Hepatocyte (in vitro differentiated cells): ENCODE measurements at regions not wholly inside any gene's neighbourhood (a gene's known extent, or its start where the extent isn't known, plus 50 kb on each side); places are given as distances from the start of the nearest gene placed in this dataset.

Experiments
- DNase-seq: peaks from one replicate; pipeline ENCODE4 v3.0.0-alpha.2; 2016; ENCODE audit warnings: low spot score
- H2AFZ ChIP-seq: fragments of 200-600 bp; sonication (generic); 2 replicates; pipeline ENCODE4 v1.6.0; 2016; ENCODE audit warnings: antibody characterized with exemption, mild to moderate bottlenecking
- H3K27ac ChIP-seq: fragments of 200-600 bp; sonication (generic); 2 replicates; pipeline ENCODE4 v1.5.1; 2016; ENCODE audit warnings: mild to moderate bottlenecking
- H3K27me3 ChIP-seq: fragments of 200-600 bp; sonication (generic); 2 replicates; pipeline ENCODE4 v1.6.1; 2016
- H3K36me3 ChIP-seq: fragments of 200-600 bp; sonication (generic); replicated peaks from 2 replicates; pipeline ENCODE4 v1.5.1; 2016; ENCODE audit warnings: low read depth; ENCODE audit not compliant: insufficient read depth
- H3K4me1 ChIP-seq: fragments of 200-600 bp; sonication (generic); 2 replicates; pipeline ENCODE4 v1.5.1; 2016; ENCODE audit warnings: mild to moderate bottlenecking, moderate library complexity; ENCODE audit not compliant: insufficient read depth
- H3K4me2 ChIP-seq: fragments of 200-600 bp; sonication (generic); 2 replicates; pipeline ENCODE4 v1.6.0; 2016
- H3K4me3 ChIP-seq: fragments of 200-600 bp; sonication (generic); 2 replicates; pipeline ENCODE4 v1.5.1; 2016; ENCODE audit warnings: mild to moderate bottlenecking
- H3K79me2 ChIP-seq: fragments of 200-600 bp; sonication (generic); 2 replicates; pipeline ENCODE4 v1.6.0; 2017; ENCODE audit warnings: mild to moderate bottlenecking
- H3K9me2 ChIP-seq: fragments of 200-600 bp; sonication (generic); replicated peaks from 2 replicates; pipeline ENCODE4 v1.6.0; 2017; ENCODE audit warnings: mild to moderate bottlenecking; ENCODE audit not compliant: insufficient read depth
- H3K9me3 ChIP-seq: fragments of 200-600 bp; sonication (generic); 2 replicates; pipeline ENCODE4 v1.5.1; 2016; ENCODE audit warnings: low read depth, mild to moderate bottlenecking
- H4K20me1 ChIP-seq: fragments of 200-600 bp; sonication (generic); 2 replicates; pipeline ENCODE4 v1.6.0; 2016; ENCODE audit warnings: mild to moderate bottlenecking; ENCODE audit not compliant: insufficient read depth, poor library complexity, severe bottlenecking
- CTCF ChIP-seq: fragments of 200-600 bp; sonication (generic); IDR thresholded peaks from 2 replicates; pipeline ENCODE4 v1.5.1; 2016; ENCODE audit warnings: antibody characterized with exemption, mild to moderate bottlenecking; ENCODE audit not compliant: poor library complexity
- EZH2 ChIP-seq: fragments of 200-600 bp; sonication (generic); IDR thresholded peaks from 2 replicates; pipeline ENCODE4 v1.6.1; 2016; ENCODE audit warnings: antibody characterized with exemption, mild to moderate bottlenecking, borderline replicate concordance
- EZH2phosphoT487 ChIP-seq: fragments of 200-600 bp; sonication (generic); IDR thresholded peaks from one replicate; pipeline ENCODE4 v1.6.1; 2018; ENCODE audit warnings: antibody characterized with exemption, mild to moderate bottlenecking, low read depth, moderate library complexity; ENCODE audit not compliant: unreplicated experiment, severe bottlenecking
- WGBS: methylation state at CpG from one replicate; pipeline ENCODE4 v1.1.6; 2016; ENCODE audit warnings: low lambda C conversion rate; ENCODE audit errors: missing lambda C conversion rate; 5-methylcytosine and 5-hydroxymethylcytosine counted together

GRCh38 chr3:56997675-56998074 is 62.8 kb upstream of the SPATA12 start:
- TF ChIP-seq EZH2phosphoT487 (no peak), EZH2 (no peak), CTCF (no peak)

GRCh38 chr3:56997041-56997440 is 63.4 kb upstream of the SPATA12 start:
- H3K4me3 ChIP-seq = no peak overlapping the region
- H3K27me3 ChIP-seq = no peaks in the 10 kb centered on the region
- no peak overlapping the region for H2AFZ ChIP-seq
- no peak overlapping the region for H3K4me2 ChIP-seq
- TF ChIP-seq EZH2phosphoT487 = no peak
- no peak for TF ChIP-seq CTCF
- no peaks in the 10 kb centered on the region for H3K9me2 ChIP-seq
- 98% methylated on average over 3 of the region's 3 CpGs for WGBS
- H4K20me1 ChIP-seq = no peaks in the 10 kb centered on the region
- H3K9me3 ChIP-seq = no peaks in the 10 kb centered on the region
- peaks cover 4% of the 10 kb centered on the region for H3K4me1 ChIP-seq
- no peak overlapping the region for H3K27ac ChIP-seq
- DNase-seq = no peak
- no peaks in the 10 kb centered on the region for H3K79me2 ChIP-seq
- H3K36me3 ChIP-seq = no peaks in the 10 kb centered on the region

More at GRCh38 chr3:56997675-56998074, 62.8 kb upstream of the SPATA12 start:
- H3K4me1 ChIP-seq = peaks cover 4% of the 10 kb centered on the region
- H3K79me2 ChIP-seq = no peaks in the 10 kb centered on the region
- no peaks in the 10 kb centered on the region for H3K9me2 ChIP-seq
- H3K9me3 ChIP-seq = no peaks in the 10 kb centered on the region
- no peak overlapping the region for H3K4me2 ChIP-seq
- no peak overlapping the region for H3K4me3 ChIP-seq
- H3K36me3 ChIP-seq = no peaks in the 10 kb centered on the region
- DNase-seq = no peak
- 72% methylated on average over 5 of the region's 5 CpGs for WGBS
- H2AFZ ChIP-seq = no peak overlapping the region
- H3K27me3 ChIP-seq = no peaks in the 10 kb centered on the region
- H4K20me1 ChIP-seq = no peaks in the 10 kb centered on the region
- H3K27ac ChIP-seq = peak overlapping the region; percentile 44

- WGBS = 95% methylated on average over 6 of the region's 6 CpGs
- no peak overlapping the region for H3K27ac ChIP-seq
Measured at GRCh38 chr3:56994391-56994790, 66.1 kb upstream of the SPATA12 start.

GRCh38 chr3:56990641-56991015 is 69.8 kb upstream of the SPATA12 start:
- peak; percentile 42 for DNase-seq
- TF ChIP-seq EZH2 = no peak
- no peak for TF ChIP-seq EZH2phosphoT487
- no peak for TF ChIP-seq CTCF
- H3K9me3 ChIP-seq = no peaks in the 10 kb centered on the region
- H3K4me3 ChIP-seq = no peak overlapping the region
- H3K9me2 ChIP-seq = no peaks in the 10 kb centered on the region
- peak overlapping the region; percentile 76 for H3K27ac ChIP-seq
- H3K79me2 ChIP-seq = no peaks in the 10 kb centered on the region
- 51% methylated on average over 3 of the region's 3 CpGs for WGBS
- peaks cover 38% of the 10 kb centered on the region for H3K4me1 ChIP-seq
- H2AFZ ChIP-seq = no peak overlapping the region
- no peaks in the 10 kb centered on the region for H4K20me1 ChIP-seq
- no peaks in the 10 kb centered on the region for H3K27me3 ChIP-seq
- no peaks in the 10 kb centered on the region for H3K36me3 ChIP-seq
- H3K4me2 ChIP-seq = peak overlapping the region; percentile 29

More at GRCh38 chr3:56994391-56994790, 66.1 kb upstream of the SPATA12 start:
- Histone ChIP-seq H3K9me2 (no peaks in the 10 kb centered on the region), H4K20me1 (no peaks in the 10 kb centered on the region), H3K4me1 (peaks cover 21% of the 10 kb centered on the region), H3K9me3 (no peaks in the 10 kb centered on the region), H3K36me3 (no peaks in the 10 kb centered on the region), H3K4me3 (no peak overlapping the region), H3K4me2 (no peak overlapping the region), H3K79me2 (no peaks in the 10 kb centered on the region), H3K27me3 (no peaks in the 10 kb centered on the region), H2AFZ (no peak overlapping the region)
- TF ChIP-seq EZH2phosphoT487 (no peak), EZH2 (no peak)
- no peak for DNase-seq
